IMR-90 (cell line): ENCODE measurements at regions not wholly inside any gene's neighbourhood (a gene's known extent, or its start where the extent isn't known, plus 50 kb on each side); places are given as distances from the start of the nearest gene placed in this dataset.

Source experiments
- CEBPB ChIP-seq: IDR thresholded peaks from 2 replicates; pipeline ENCODE4 v1.6.1; 2012; ENCODE audit warnings: low read depth, low read length, improper control_type of control experiment
- MXI1 ChIP-seq: IDR thresholded peaks from 2 replicates; pipeline ENCODE4 v1.6.1; 2012; ENCODE audit warnings: low read depth, mild to moderate bottlenecking, low read length, moderate library complexity, borderline replicate concordance
- NFE2L2 ChIP-seq: fragments of 150-350 bp; IDR thresholded peaks from 2 replicates; pipeline ENCODE4 v1.6.1; 2016; ENCODE audit warnings: low read depth, mild to moderate bottlenecking, low read length
- POLR2A ChIP-seq: IDR thresholded peaks from 2 replicates; pipeline ENCODE4 v1.6.1; 2012; ENCODE audit warnings: mild to moderate bottlenecking, low read depth, low read length
- RAD21 ChIP-seq: IDR thresholded peaks from 2 replicates; pipeline ENCODE4 v1.6.1; 2012; ENCODE audit warnings: low read length, improper control_type of control experiment
- TF ChIP-seq, protein P1 (sequence below): conservative IDR thresholded peaks from 2 replicates; pipeline ENCODE4 v1.5.1; 2012; ENCODE audit warnings: mild to moderate bottlenecking, low read depth, low read length, improper control_type of control experiment

GRCh38 chr3:17938313-17938712 is 195.9 kb upstream of the TBC1D5 start:
- TF ChIP-seq, protein P1, sequence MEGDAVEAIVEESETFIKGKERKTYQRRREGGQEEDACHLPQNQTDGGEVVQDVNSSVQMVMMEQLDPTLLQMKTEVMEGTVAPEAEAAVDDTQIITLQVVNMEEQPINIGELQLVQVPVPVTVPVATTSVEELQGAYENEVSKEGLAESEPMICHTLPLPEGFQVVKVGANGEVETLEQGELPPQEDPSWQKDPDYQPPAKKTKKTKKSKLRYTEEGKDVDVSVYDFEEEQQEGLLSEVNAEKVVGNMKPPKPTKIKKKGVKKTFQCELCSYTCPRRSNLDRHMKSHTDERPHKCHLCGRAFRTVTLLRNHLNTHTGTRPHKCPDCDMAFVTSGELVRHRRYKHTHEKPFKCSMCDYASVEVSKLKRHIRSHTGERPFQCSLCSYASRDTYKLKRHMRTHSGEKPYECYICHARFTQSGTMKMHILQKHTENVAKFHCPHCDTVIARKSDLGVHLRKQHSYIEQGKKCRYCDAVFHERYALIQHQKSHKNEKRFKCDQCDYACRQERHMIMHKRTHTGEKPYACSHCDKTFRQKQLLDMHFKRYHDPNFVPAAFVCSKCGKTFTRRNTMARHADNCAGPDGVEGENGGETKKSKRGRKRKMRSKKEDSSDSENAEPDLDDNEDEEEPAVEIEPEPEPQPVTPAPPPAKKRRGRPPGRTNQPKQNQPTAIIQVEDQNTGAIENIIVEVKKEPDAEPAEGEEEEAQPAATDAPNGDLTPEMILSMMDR, result no peak
- TF ChIP-seq RAD21 (no peak), CEBPB (no peak), MXI1 (no peak), NFE2L2 (no peak), POLR2A (no peak)
